ENCODE measurements at regions not wholly inside any gene's neighbourhood (a gene's known extent, or its start where the extent isn't known, plus 50 kb on each side); places are given as distances from the start of the nearest gene placed in this dataset.
"Not testable (repeated sequence)": the region's sequence is repeated elsewhere in the genome, so short reads cannot be mapped to it uniquely, and the experiment has no call there.

GRCh38 chr6:169976301-169977081 lies 225.1 kb downstream of the ERMARD start:
- H3K27ac ChIP-seq (ENCODE audit: low read depth, low read length), result no peak overlapping the region
- no peak overlapping the region for H3K4me3 ChIP-seq (ENCODE audit: low read length)
- no peaks in the 10 kb centered on the region for H3K36me3 ChIP-seq (ENCODE audit: control insufficient read depth, insufficient read depth, low read length)
- no peak overlapping the region for H3K9ac ChIP-seq (ENCODE audit: low read length)
- no peaks in the 10 kb centered on the region for H3K4me1 ChIP-seq (ENCODE audit: control insufficient read depth, insufficient read depth, low read length)
- no peaks in the 10 kb centered on the region for H3K27me3 ChIP-seq (ENCODE audit: control insufficient read depth, insufficient read depth, low read length)

DNA sequence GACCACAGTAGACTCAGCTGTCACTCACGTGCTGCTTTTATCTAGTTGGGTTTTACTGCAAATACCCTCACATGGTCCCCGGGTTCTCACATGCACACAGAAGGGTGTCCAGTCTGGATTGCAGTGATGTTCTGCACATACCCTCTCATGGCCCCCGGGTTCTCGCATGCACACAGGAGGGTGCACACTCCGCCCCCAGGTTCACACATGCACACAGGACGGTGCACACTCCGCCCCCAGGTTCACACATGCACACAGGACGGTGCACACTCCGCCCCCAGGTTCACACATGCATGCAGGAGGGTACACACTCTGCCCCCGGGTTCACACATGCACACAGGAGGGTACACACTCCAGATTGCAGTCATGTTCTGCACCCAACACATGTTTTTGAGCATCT lies 224.3 kb downstream of the ERMARD start:
- H3K36me3 ChIP-seq (ENCODE audit: control insufficient read depth, insufficient read depth, low read length), result no peaks in the 10 kb centered on the region
- H3K4me3 ChIP-seq (ENCODE audit: low read length), result no peak overlapping the region
- no peaks in the 10 kb centered on the region for H3K4me1 ChIP-seq (ENCODE audit: control insufficient read depth, insufficient read depth, low read length)
- H3K27ac ChIP-seq (ENCODE audit: low read depth, low read length), result no peak overlapping the region
- no peaks in the 10 kb centered on the region for H3K27me3 ChIP-seq (ENCODE audit: control insufficient read depth, insufficient read depth, low read length)
- no peak overlapping the region for H3K9ac ChIP-seq (ENCODE audit: low read length)

GRCh38 chr6:169975286-169975685 lies 223.9 kb downstream of the ERMARD start:
- Histone ChIP-seq H3K4me3 (ENCODE audit: low read length) (no peak overlapping the region), H3K9ac (ENCODE audit: low read length) (no peak overlapping the region), H3K36me3 (ENCODE audit: control insufficient read depth, insufficient read depth, low read length) (no peaks in the 10 kb centered on the region), H3K27me3 (ENCODE audit: control insufficient read depth, insufficient read depth, low read length) (no peaks in the 10 kb centered on the region), H3K4me1 (ENCODE audit: control insufficient read depth, insufficient read depth, low read length) (no peaks in the 10 kb centered on the region), H3K27ac (ENCODE audit: low read depth, low read length) (no peak overlapping the region)

DNA sequence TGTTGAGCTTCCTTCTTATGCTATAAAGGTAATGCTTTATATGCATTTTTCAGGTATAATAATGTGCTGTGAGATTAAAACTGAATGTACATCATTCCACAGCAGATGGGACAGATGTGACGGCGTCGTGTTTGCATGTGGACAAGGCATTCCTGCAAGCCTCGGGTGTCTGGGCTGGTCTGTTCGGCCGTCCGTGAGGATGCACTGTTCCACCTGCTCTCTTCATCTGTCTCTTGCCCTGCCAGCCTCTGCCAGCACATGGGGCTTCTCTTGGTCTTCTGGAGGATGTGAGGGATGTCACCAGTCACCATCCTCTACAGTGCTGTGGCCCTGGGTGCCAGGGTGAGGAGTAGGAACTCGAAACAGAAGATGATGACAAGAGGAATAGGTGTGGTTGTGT lies 223.2 kb downstream of the ERMARD start:
- no peaks in the 10 kb centered on the region for H3K4me1 ChIP-seq (ENCODE audit: control insufficient read depth, insufficient read depth, low read length)
- no peak overlapping the region for H3K9ac ChIP-seq (ENCODE audit: low read length)
- H3K36me3 ChIP-seq (ENCODE audit: control insufficient read depth, insufficient read depth, low read length), result no peaks in the 10 kb centered on the region
- no peak overlapping the region for H3K4me3 ChIP-seq (ENCODE audit: low read length)
- no peak overlapping the region for H3K27ac ChIP-seq (ENCODE audit: low read depth, low read length)
- H3K27me3 ChIP-seq (ENCODE audit: control insufficient read depth, insufficient read depth, low read length), result no peaks in the 10 kb centered on the region

DNA sequence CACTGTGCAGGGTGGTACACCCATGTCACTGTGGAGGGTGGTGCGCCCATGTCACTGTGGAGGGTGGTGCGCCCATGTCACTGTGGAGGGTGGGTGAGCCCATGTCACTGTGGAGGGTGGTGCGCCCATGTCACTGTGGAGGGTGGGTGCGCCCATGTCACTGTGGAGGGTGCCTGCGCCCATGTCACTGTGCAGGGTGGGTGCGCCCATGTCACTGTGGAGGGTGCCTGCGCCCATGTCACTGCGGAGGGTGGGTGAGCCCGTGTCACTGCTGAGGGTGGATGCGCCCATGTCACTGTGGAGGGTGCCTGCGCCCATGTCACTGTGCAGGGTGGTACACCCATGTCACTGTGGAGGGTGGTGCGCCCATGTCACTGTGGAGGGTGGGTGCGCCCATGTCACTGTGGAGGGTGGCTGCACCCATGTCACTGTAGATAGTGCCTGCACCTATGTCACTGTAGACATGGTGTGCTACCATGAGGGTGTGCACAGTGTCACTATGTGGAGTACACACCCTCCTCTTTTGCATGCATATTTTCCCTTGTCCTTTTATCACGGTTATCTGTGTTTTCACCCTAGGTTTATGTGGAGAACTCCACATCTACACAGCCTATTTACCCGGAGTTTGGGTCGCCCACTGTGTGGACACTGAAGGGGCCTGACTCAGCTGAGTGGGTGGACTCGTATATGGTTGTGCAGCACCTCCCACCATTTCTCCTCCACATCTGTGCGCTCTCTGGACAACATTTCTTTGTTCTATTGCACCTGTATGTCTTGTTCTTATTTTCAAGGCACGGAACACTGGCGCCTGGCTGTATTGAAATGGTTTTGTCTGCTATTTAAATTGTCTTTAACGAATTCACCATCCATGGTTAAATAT lies 222.4 kb downstream of the ERMARD start:
- H3K36me3 ChIP-seq (ENCODE audit: control insufficient read depth, insufficient read depth, low read length); H3K9ac ChIP-seq (ENCODE audit: low read length); H3K4me1 ChIP-seq (ENCODE audit: control insufficient read depth, insufficient read depth, low read length); H3K27me3 ChIP-seq (ENCODE audit: control insufficient read depth, insufficient read depth, low read length); H3K4me3 ChIP-seq (ENCODE audit: low read length); H3K27ac ChIP-seq (ENCODE audit: low read depth, low read length): not testable (repeated sequence)

- Histone ChIP-seq H3K27me3 (ENCODE audit: control insufficient read depth, insufficient read depth, low read length) (no peaks in the 10 kb centered on the region), H3K9ac (ENCODE audit: low read length) (no peak overlapping the region), H3K36me3 (ENCODE audit: control insufficient read depth, insufficient read depth, low read length) (no peaks in the 10 kb centered on the region), H3K4me3 (ENCODE audit: low read length) (no peak overlapping the region), H3K4me1 (ENCODE audit: control insufficient read depth, insufficient read depth, low read length) (no peaks in the 10 kb centered on the region), H3K27ac (ENCODE audit: low read depth, low read length) (no peak overlapping the region)
Observed at GRCh38 chr6:169972736-169973135, 221.3 kb downstream of the ERMARD start.

DNA sequence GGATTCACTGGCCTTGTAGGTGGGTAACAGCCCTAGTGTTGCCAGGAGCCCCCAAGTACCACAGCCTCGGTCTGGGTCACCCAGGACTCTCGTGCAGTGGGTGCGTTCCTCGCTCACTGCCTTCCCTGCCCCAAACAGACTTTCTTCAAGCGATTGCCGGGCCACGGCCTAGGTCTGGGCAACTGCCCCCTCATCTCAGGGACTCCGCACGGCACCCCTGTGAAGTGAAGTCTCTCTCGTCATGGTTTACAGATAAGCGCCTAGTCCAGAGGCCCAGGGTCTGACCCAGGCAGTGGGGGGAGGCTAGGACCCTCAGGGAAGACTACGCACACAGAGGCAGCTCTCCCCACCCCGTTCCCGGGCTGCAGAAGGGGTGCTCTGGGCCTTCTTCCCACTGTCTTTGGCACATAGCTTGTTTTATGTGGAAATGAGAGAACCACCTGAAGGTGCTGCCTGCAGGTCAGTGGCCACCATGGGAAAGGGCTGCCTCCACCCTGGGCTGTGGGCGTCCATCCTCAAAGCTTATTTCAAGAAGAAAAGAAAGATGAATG lies 220.8 kb downstream of the ERMARD start:
- no peak overlapping the region for H3K27ac ChIP-seq (ENCODE audit: low read depth, low read length)
- no peaks in the 10 kb centered on the region for H3K27me3 ChIP-seq (ENCODE audit: control insufficient read depth, insufficient read depth, low read length)
- H3K4me1 ChIP-seq (ENCODE audit: control insufficient read depth, insufficient read depth, low read length), result no peaks in the 10 kb centered on the region
- H3K36me3 ChIP-seq (ENCODE audit: control insufficient read depth, insufficient read depth, low read length), result no peaks in the 10 kb centered on the region
- H3K4me3 ChIP-seq (ENCODE audit: low read length), result no peak overlapping the region
- no peak overlapping the region for H3K9ac ChIP-seq (ENCODE audit: low read length)

DNA sequence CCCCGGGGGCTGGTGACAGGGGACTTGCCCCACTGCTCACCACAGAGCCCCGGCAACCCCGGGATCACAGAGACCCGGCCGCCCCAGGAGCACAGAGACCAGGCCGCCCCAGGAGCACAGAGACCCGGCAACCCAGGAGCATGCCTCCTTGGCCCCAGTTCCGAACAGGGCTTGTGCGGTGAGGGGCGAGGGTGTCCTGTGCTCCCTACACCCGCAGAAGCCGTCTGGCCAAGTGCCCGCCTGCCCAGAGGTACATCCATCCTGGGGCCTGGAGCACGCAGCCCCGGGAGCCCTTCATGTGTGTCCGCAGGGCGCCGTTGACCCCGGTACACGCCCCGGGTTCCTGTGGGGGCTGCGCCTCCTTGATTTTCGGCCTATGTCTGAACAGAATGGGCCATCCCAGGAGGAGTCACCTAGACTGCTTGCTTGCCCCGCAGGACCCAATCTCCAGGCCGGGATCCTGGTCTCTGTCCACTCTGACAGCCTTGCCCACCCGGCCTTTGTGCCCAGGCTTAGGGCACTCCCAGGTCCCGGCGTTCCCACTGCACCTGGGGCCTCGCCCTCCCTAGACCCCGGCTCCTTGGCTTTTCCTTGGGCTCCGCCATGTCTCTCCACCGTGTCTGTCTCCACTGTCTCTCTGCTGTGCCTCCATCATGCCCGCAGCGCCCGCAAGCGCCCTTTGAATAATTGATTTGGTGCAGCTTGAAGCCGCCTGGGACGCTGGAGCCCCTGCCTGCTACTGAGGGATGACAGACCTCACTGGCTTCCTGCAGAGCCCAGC lies 219.8 kb downstream of the ERMARD start:
- Histone ChIP-seq H3K4me1 (ENCODE audit: control insufficient read depth, insufficient read depth, low read length) (no peaks in the 10 kb centered on the region), H3K36me3 (ENCODE audit: control insufficient read depth, insufficient read depth, low read length) (no peaks in the 10 kb centered on the region), H3K27ac (ENCODE audit: low read depth, low read length) (no peak overlapping the region), H3K9ac (ENCODE audit: low read length) (no peak overlapping the region), H3K4me3 (ENCODE audit: low read length) (no peak overlapping the region), H3K27me3 (ENCODE audit: control insufficient read depth, insufficient read depth, low read length) (no peaks in the 10 kb centered on the region)

GRCh38 chr6:169970306-169970988 lies 219.0 kb downstream of the ERMARD start:
- H3K4me3 ChIP-seq (ENCODE audit: low read length), result no peak overlapping the region
- H3K27me3 ChIP-seq (ENCODE audit: control insufficient read depth, insufficient read depth, low read length), result no peaks in the 10 kb centered on the region
- H3K4me1 ChIP-seq (ENCODE audit: control insufficient read depth, insufficient read depth, low read length), result no peaks in the 10 kb centered on the region
- H3K9ac ChIP-seq (ENCODE audit: low read length), result no peak overlapping the region
- no peaks in the 10 kb centered on the region for H3K36me3 ChIP-seq (ENCODE audit: control insufficient read depth, insufficient read depth, low read length)
- no peak overlapping the region for H3K27ac ChIP-seq (ENCODE audit: low read depth, low read length)

DNA sequence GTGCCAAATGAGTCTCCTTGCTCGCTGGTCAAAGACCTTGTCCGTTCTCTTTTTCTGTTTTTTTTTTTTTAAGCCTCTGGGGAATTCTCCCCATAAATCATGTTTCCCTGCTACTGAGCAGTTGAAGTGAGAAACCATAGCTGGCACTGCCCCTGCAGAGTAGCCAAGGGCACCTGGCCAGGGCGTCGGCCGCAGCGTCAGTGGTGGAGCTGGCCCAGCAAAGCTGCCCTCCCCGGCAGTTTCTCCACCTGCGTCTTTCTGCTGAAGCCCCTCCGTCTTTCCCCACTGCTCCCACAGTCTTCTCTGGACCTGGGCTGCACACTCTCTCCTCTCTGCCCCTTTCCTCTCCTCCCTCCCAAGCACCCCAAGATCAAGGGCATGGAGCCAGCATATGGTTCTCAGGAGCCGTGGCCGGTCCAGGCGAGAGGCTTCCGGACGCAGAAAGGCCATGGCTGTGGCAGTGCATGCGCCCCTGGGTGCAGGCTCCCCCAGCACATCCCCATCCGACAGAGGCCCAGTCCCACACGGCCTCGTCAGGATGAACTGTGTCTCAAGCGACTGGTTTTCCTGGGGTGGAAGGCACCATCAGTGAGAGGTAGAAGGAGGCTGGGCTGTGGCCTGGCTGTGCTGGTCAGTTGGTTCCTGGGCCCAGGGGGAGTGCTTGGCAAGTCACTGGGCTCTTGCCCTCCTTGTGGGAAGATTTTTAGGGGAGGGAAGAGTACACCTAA lies 218.1 kb downstream of the ERMARD start:
- Histone ChIP-seq H3K9ac (ENCODE audit: low read length) (no peak overlapping the region), H3K27me3 (ENCODE audit: control insufficient read depth, insufficient read depth, low read length) (no peaks in the 10 kb centered on the region), H3K4me3 (ENCODE audit: low read length) (no peak overlapping the region), H3K4me1 (ENCODE audit: control insufficient read depth, insufficient read depth, low read length) (no peaks in the 10 kb centered on the region), H3K27ac (ENCODE audit: low read depth, low read length) (no peak overlapping the region), H3K36me3 (ENCODE audit: control insufficient read depth, insufficient read depth, low read length) (no peaks in the 10 kb centered on the region)

DNA sequence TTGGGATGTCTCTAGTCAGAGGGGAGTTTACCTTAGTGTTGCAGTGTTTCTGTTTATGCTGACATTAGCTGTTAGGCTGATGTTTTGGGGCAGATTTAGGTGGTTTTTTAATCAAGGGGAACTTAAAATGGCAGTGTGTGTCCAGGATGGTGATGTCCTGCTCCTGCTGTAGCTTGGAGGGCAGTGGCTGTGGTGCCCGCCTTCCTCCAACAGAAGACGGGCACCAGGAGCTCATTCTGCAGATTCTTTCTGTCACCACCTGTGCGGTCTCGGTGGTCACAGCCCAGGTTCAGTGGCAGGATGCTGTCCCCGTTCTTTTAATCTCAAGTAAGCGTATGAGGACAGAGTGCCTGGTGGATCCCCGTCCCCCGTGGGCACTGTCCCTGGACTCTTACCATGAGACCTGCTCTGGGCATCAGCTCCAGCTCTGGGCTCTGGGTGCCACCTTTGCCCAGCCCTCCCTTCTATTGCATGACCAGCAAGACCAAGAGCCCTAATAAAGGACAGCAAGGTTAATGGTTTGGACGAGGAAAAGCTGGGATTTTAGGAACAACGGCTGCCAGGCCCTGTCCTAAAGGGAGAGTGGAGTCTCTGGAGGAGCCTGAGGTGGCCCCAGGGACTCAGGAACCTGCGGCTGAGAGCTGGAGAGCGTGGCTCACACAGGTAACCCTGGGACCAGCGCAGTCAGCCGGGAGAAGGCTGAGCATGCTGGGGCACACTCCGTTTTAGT lies 217.3 kb downstream of the ERMARD start:
- H3K9ac ChIP-seq (ENCODE audit: low read length), result no peak overlapping the region
- no peaks in the 10 kb centered on the region for H3K36me3 ChIP-seq (ENCODE audit: control insufficient read depth, insufficient read depth, low read length)
- no peak overlapping the region for H3K27ac ChIP-seq (ENCODE audit: low read depth, low read length)
- H3K4me1 ChIP-seq (ENCODE audit: control insufficient read depth, insufficient read depth, low read length), result no peaks in the 10 kb centered on the region
- no peak overlapping the region for H3K4me3 ChIP-seq (ENCODE audit: low read length)
- no peaks in the 10 kb centered on the region for H3K27me3 ChIP-seq (ENCODE audit: control insufficient read depth, insufficient read depth, low read length)

All from rectal smooth muscle tissue (tissue), 1 donor.